IPS DF 6.9 (cell line): ENCODE measurements at regions not wholly inside any gene's neighbourhood (a gene's known extent, or its start where the extent isn't known, plus 50 kb on each side); places are given as distances from the start of the nearest gene placed in this dataset.

Source experiments
- DNase-seq: peaks from one replicate; pipeline ENCODE4 v3.0.0-alpha.2; 2013; ENCODE audit warnings: low read depth, low spot score
- H3K27ac ChIP-seq: one replicate; pipeline ENCODE4 v1.5.1; 2013; ENCODE audit warnings: low read length, control low read depth
- H3K27me3 ChIP-seq: 2 replicates; pipeline ENCODE4 v1.6.1; 2013; ENCODE audit warnings: mild to moderate bottlenecking, low read length; ENCODE audit not compliant: control insufficient read depth, insufficient read depth
- H3K36me3 ChIP-seq: 2 replicates; pipeline ENCODE4 v1.6.1; 2013; ENCODE audit warnings: low read length; ENCODE audit not compliant: control insufficient read depth, insufficient read depth
- H3K4me1 ChIP-seq: 2 replicates; pipeline ENCODE4 v1.6.1; 2013; ENCODE audit warnings: low read length; ENCODE audit not compliant: control insufficient read depth, insufficient read depth
- H3K4me3 ChIP-seq: 2 replicates; pipeline ENCODE4 v1.5.1; 2013; ENCODE audit warnings: mild to moderate bottlenecking, low read length
- H3K9me3 ChIP-seq: 2 replicates; pipeline ENCODE4 v1.6.1; 2013; ENCODE audit warnings: low read length, inconsistent platforms; ENCODE audit not compliant: control insufficient read depth, insufficient read depth
- WGBS: extraction: QIAGEN DNeasy Blood & Tissue Kit; methylation state at CpG from one replicate; pipeline ENCODE4 v1.1.7; 2013; ENCODE audit warnings: mixed read lengths, missing lambda C conversion rate; ENCODE audit not compliant: insufficient read length, insufficient coverage; 5-methylcytosine and 5-hydroxymethylcytosine counted together

DNA sequence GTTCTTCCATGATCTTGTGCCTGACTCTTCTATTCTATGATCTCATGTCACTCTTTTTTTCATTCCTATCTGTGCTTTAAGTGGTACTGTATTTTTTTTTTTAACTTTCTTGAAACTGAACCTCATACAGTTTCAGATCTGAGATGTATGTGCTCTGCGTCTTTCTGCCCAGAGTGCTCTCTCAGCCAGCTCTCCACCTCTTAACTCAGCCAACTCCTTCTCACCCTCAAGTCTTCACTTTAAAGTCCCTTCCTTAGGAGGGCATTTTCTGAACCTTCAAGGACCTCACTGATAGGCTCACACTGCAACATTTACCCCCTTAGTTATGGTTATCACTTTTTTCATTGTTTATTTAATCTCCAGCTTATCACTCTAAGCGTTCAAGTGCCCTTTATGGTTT lies 158.7 kb downstream of the IRS2 start:
- H3K4me1 ChIP-seq: no peaks in the 10 kb centered on the region
- no CpG with 5 or more reads among the region's 2 CpGs for WGBS

DNA sequence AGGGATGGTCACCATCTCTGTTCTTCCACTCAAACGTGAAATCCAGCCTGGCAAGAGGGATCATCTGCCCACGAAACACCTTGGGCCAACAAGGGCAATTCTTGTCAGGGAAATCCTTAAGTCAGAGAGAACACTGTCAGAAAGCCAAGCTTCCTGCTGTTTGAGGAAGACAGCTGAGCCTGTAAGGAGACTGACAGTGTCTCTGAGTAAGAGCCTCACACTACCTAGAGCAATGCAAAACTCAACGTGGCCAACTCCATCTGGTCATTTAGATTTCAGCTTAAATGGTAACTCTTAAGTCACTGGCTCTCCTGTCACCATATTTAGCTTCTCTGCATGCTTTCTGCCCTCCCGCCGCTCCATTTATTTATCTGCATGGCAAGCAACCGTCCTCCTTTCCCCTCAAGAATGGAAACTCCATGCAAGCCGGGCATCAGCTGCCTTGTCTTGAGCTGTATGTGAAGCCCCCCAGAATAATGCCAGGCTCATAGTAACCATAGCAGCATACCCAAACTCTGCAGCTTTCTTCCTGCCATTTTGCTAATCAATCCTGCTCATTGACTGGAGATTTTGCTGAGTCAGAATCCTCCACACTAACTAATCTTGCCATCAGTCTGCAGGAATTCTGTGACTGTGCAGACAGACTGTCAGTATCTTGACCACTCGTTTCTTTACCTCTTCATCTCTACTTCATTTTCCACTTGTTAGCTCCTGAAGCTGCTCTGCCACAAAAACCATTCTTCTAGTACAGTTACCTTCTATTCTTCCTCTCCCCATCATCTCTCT lies 159.8 kb downstream of the IRS2 start:
- Histone ChIP-seq H3K9me3 (no peaks in the 10 kb centered on the region), H3K4me1 (no peaks in the 10 kb centered on the region), H3K27ac (no peak overlapping the region), H3K27me3 (no peaks in the 10 kb centered on the region), H3K4me3 (no peak overlapping the region), H3K36me3 (no peaks in the 10 kb centered on the region)
- WGBS: no CpG with 5 or more reads among the region's 8 CpGs
- DNase-seq: no peak

More for the DNA sequence above, 158.7 kb downstream of the IRS2 start:
- Histone ChIP-seq H3K27me3 (no peaks in the 10 kb centered on the region), H3K4me3 (no peak overlapping the region), H3K9me3 (no peaks in the 10 kb centered on the region), H3K27ac (no peak overlapping the region), H3K36me3 (no peaks in the 10 kb centered on the region)
- no peak for DNase-seq

- Histone ChIP-seq H3K4me1 (no peaks in the 10 kb centered on the region), H3K27ac (no peak overlapping the region), H3K36me3 (no peaks in the 10 kb centered on the region), H3K9me3 (no peaks in the 10 kb centered on the region), H3K27me3 (no peaks in the 10 kb centered on the region), H3K4me3 (no peak overlapping the region)
- DNase-seq: no peak
- no CpG with 5 or more reads among the region's 1 CpG for WGBS
These were observed 161.2 kb downstream of the IRS2 start for GRCh38 chr13:109625156-109625555.

- no peak for DNase-seq
- Histone ChIP-seq H3K4me1 (no peaks in the 10 kb centered on the region), H3K36me3 (no peaks in the 10 kb centered on the region), H3K4me3 (no peak overlapping the region), H3K27ac (no peak overlapping the region), H3K9me3 (no peaks in the 10 kb centered on the region), H3K27me3 (no peaks in the 10 kb centered on the region)
- whole genome bisulfite sequencing: no CpG with 5 or more reads among the region's 4 CpGs
These were observed 164.4 kb downstream of the IRS2 start for GRCh38 chr13:109622006-109622405.

DNA sequence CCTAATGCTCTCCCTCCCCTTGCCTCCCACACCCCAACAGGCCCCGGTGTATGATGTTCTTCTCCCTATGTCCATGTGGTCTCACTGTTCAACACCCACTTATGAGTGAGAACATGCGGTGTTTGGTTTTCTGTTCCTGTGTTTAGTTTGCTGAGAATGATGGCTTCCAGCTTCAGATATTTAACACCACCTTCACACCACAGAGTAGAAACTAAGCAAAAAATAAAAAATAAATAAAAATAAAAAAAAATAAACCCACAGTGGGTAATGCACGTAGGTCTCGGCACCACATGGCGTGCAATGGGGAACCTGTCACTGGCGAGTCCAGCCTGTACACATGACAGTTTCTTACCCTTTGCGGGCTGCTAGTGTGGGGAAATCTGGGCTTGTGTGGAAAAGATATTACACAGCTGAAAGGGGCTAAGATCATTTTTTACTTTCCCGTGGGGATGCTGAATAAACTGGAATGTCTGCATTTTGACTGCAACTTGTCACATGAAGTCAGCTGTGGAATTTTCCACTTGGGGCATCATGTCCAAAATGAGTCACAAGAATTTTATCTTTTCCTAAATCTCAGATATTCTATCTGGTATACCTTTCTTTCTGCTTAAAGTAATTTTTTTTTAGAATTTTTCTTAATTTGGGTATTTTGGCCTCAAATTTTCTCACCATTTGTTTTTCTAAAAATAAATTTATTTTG lies 170.5 kb downstream of the IRS2 start:
- Histone ChIP-seq H3K27ac (no peak overlapping the region), H3K36me3 (no peaks in the 10 kb centered on the region), H3K4me1 (no peaks in the 10 kb centered on the region), H3K9me3 (no peaks in the 10 kb centered on the region), H3K4me3 (no peak overlapping the region), H3K27me3 (no peaks in the 10 kb centered on the region)
- no CpG with 5 or more reads among the region's 8 CpGs for WGBS
- no peak for DNase-seq

DNA sequence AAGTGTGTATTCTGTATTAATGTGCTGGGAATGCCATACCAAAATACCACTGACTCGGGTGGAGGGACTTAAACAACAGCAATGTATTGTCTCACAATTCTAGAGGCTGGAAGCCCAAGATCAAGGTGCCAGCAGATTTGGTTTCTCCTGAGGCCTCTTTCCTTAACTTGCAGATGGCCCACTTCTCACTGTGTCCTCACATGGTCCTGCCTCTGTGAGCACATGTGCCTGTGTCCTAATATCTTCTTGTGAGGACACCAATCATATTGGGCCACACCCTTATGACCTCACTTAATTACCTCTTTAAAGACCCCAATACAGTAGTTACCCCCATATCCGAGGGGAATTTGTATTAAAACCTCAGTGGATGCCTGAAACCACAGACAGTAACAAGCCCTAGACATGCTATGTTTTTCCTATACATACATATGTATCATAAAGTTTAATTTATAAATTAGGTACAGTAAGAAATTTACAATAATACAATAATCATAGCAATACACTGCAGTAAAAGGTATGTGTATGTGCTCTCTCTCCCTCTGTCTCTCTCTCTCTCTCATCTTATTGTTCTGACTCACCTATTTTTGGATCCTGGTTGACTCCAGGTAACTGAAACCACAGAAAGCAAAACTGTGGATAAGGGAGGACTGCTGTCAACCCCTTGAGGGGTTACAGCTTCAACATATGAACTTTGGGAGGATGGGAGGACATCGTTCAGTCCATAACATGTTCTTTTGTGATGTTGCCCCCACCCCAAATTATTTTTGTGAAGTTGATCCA lies 174.3 kb downstream of the IRS2 start:
- no peaks in the 10 kb centered on the region for H3K27me3 ChIP-seq
- H3K27ac ChIP-seq: no peak overlapping the region
- H3K4me3 ChIP-seq: no peak overlapping the region
- no peak for DNase-seq
- H3K4me1 ChIP-seq: no peaks in the 10 kb centered on the region
- no CpG with 5 or more reads among the region's 3 CpGs for WGBS
- no peaks in the 10 kb centered on the region for H3K9me3 ChIP-seq
- H3K36me3 ChIP-seq: no peaks in the 10 kb centered on the region

DNA sequence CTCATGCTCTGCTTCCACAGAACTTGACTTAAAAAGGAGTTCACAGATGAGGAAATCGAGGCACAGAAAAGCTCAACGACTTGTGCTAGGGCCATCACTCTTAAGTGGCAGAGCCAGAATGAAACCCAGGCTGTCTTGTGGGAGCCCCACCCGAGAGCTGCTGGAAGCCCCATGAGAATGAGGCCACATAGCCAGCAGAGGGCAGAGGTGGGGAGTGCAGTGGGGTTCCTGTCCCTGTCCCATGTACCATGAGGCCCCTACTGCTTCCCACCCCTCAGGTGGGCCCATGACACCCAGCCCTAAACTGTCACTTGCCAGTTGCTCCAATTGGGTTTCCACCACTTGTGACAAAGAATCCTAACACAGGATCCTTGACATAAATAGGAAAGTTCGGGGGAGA lies 175.9 kb downstream of the IRS2 start:
- DNase-seq: peak; percentile 5
- H3K4me1 ChIP-seq: no peaks in the 10 kb centered on the region
- H3K4me3 ChIP-seq: no peak overlapping the region
- no peaks in the 10 kb centered on the region for H3K27me3 ChIP-seq
- no peaks in the 10 kb centered on the region for H3K9me3 ChIP-seq
- no peaks in the 10 kb centered on the region for H3K36me3 ChIP-seq
- WGBS: no CpG with 5 or more reads among the region's 4 CpGs
- H3K27ac ChIP-seq: no peak overlapping the region

DNA sequence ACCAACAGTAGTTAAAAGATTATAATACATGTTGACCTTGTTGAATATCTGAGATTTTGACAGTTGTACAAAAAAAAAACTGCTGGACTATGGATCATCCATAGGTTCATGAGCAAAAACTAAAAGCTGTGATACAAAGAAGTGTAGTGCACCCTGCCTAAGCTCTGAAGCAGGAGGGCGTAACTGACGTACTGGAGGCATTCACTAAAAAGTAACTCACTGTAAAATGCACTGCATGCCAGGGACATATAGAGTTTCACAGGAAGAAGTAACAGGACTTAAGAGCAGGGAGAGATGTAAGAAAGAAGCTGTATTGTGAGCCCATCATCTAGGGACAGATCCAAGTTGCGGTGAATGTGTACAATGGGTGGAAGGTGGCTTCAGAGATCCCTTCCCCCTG lies 177.9 kb downstream of the IRS2 start:
- DNase-seq: no peak
- no peaks in the 10 kb centered on the region for H3K9me3 ChIP-seq
- H3K4me1 ChIP-seq: no peaks in the 10 kb centered on the region
- no peak overlapping the region for H3K4me3 ChIP-seq
- WGBS: no CpG with 5 or more reads among the region's 3 CpGs
- no peaks in the 10 kb centered on the region for H3K27me3 ChIP-seq
- no peaks in the 10 kb centered on the region for H3K36me3 ChIP-seq
- no peak overlapping the region for H3K27ac ChIP-seq

DNA sequence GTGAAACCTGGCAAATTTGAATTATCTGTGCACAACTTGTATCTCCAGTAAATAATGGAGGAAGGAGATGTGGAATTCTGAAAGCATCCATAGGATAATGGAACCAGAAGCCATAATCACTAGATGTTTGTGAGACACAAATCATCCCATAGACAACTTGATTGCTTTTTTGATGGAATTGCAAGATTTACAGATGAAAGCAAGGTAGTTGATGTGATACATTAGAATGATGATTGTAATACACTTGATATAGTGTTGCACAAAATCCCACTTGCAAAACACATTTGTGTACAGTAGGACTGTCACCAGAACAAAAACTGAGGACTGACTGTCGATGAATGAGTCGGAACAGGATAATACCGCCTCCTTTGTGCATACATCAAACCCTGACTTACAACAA lies 178.3 kb downstream of the IRS2 start:
- WGBS: no CpG with 5 or more reads among the region's 3 CpGs
- Histone ChIP-seq H3K27ac (no peak overlapping the region), H3K36me3 (no peaks in the 10 kb centered on the region), H3K4me1 (no peaks in the 10 kb centered on the region), H3K27me3 (no peaks in the 10 kb centered on the region), H3K9me3 (no peaks in the 10 kb centered on the region), H3K4me3 (no peak overlapping the region)
- DNase-seq: no peak

DNA sequence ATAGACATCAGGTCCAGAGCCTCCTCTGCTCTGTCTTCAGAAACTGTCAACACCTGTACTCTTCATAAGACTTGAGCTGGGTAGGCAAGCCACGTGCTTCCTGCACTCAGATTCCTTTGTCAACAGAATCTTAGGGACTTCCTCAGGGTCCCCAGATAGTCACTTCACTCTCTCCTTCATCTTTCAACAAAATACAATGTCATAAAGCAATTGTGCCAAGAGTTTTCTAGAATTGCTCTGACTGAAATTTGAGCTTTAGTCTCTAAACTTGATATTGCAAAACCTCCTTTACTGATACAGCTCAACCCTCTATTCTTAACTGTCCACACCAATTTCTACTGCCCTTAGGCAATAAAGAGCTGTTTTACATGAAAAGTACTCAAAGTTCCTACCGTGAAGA lies 179.9 kb downstream of the IRS2 start:
- Histone ChIP-seq H3K9me3 (no peaks in the 10 kb centered on the region), H3K27ac (no peak overlapping the region), H3K4me3 (no peak overlapping the region), H3K27me3 (no peaks in the 10 kb centered on the region), H3K36me3 (no peaks in the 10 kb centered on the region), H3K4me1 (no peaks in the 10 kb centered on the region)
- no CpG with 5 or more reads among the region's 2 CpGs for whole genome bisulfite sequencing
- DNase-seq: no peak
